Kidney (tissue), 13 donors: ENCODE measurements at regions not wholly inside any gene's neighbourhood (a gene's known extent, or its start where the extent isn't known, plus 50 kb on each side); places are given as distances from the start of the nearest gene placed in this dataset.
"Not testable (repeated sequence)": the region's sequence is repeated elsewhere in the genome, so short reads cannot be mapped to it uniquely, and the experiment has no call there.

Experiments used
- DNase-seq, 5 donors: peaks; one replicate each; pipeline ENCODE4 v3.0.0-alpha.2; 2013 to 2020
- FAIRE-seq: peaks from 2 replicates; lab custom pipeline; 2012; peaks lifted over from hg19 to GRCh38; lab: Jason Lieb, UNC
- H3K27ac ChIP-seq, 2 donors: one replicate each; pipeline ENCODE4 v1.7.0; 2013; ENCODE audit warnings: low read depth in 2 of 2, low read length in 2 of 2, inconsistent platforms in 1 of 2
- H3K27me3 ChIP-seq: one replicate; pipeline ENCODE4 v1.7.1; 2013; ENCODE audit warnings: low read length, inconsistent platforms; ENCODE audit not compliant: control insufficient read depth, insufficient read depth
- H3K36me3 ChIP-seq, 3 donors: one replicate each; pipeline versions ENCODE4 v1.7.0 to v1.7.1; 2013; ENCODE audit warnings: low read length in 3 of 3, control low read depth in 1 of 3, inconsistent platforms in 1 of 3; ENCODE audit not compliant: insufficient read depth in 3 of 3, control insufficient read depth in 2 of 3
- H3K4me1 ChIP-seq, 3 donors: one replicate each; pipeline versions ENCODE4 v1.7.0 to v1.7.1; 2013; ENCODE audit warnings: low read length in 3 of 3, inconsistent platforms in 1 of 3, low read depth in 1 of 3; ENCODE audit not compliant: control insufficient read depth in 2 of 3, insufficient read depth in 2 of 3
- H3K4me3 ChIP-seq, 3 donors: one replicate each; pipeline versions ENCODE4 v1.7.0 to v1.8.1; 2013; ENCODE audit warnings: low read length in 3 of 3, control low read depth in 1 of 3, inconsistent platforms in 1 of 3
- H3K9ac ChIP-seq, 3 donors: one replicate each; pipeline versions ENCODE4 v1.7.0 to v1.7.1; 2013; ENCODE audit warnings: low read length in 3 of 3, control low read depth in 1 of 3, inconsistent platforms in 1 of 3
- H3K9me3 ChIP-seq, 3 donors: one replicate each; pipeline versions ENCODE4 v1.7.0 to v1.7.1; 2013; ENCODE audit warnings: low read length in 3 of 3, control low read depth in 1 of 3, inconsistent platforms in 1 of 3; ENCODE audit not compliant: control insufficient read depth in 2 of 3, insufficient read depth in 1 of 3
- intact Hi-C: fragments of 100-400 bp; cut with DNase I; formaldehyde crosslinking; loops from one replicate; pipeline ENCODE4 v1.11.1; 2022
- TF ChIP-seq, protein P1 (sequence below): IDR thresholded peaks from 3 replicates; pipeline ENCODE4 v1.5.1; 2012; ENCODE audit warnings: mild to moderate bottlenecking, moderate library complexity, borderline replicate concordance; ENCODE audit not compliant: insufficient read depth; ENCODE audit errors: extremely low read depth
- donor health status: control.
- donor health status: control.
- donor health status: control.
- donor health status: control.
- donor health status: control.
- donor health status: DM: yes; HTN: yes; CAD: no.
- donor health status: Normal renal cell carcinoma (clear cell type).

GRCh38 chr4:26060286-26060685 is 146.3 kb downstream of the SMIM20 start:
- no peak for DNase-seq
- Histone ChIP-seq H3K36me3 (no peaks in the 10 kb centered on the region), H3K4me3 (no peak overlapping the region), H3K4me1 (no peaks in the 10 kb centered on the region), H3K9ac (no peak overlapping the region), H3K27ac (no peak overlapping the region), H3K9me3 (no peaks in the 10 kb centered on the region), H3K27me3 (no peaks in the 10 kb centered on the region)
- no peak for FAIRE-seq
- intact Hi-C loops, result no loop called here
- TF ChIP-seq, protein P1, sequence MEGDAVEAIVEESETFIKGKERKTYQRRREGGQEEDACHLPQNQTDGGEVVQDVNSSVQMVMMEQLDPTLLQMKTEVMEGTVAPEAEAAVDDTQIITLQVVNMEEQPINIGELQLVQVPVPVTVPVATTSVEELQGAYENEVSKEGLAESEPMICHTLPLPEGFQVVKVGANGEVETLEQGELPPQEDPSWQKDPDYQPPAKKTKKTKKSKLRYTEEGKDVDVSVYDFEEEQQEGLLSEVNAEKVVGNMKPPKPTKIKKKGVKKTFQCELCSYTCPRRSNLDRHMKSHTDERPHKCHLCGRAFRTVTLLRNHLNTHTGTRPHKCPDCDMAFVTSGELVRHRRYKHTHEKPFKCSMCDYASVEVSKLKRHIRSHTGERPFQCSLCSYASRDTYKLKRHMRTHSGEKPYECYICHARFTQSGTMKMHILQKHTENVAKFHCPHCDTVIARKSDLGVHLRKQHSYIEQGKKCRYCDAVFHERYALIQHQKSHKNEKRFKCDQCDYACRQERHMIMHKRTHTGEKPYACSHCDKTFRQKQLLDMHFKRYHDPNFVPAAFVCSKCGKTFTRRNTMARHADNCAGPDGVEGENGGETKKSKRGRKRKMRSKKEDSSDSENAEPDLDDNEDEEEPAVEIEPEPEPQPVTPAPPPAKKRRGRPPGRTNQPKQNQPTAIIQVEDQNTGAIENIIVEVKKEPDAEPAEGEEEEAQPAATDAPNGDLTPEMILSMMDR, result no peak

- intact Hi-C loops, result no loop called here
- no peaks in the 10 kb centered on the region for H3K27me3 ChIP-seq
- H3K27ac ChIP-seq, result no peak overlapping the region
- no peaks in the 10 kb centered on the region for H3K4me1 ChIP-seq
- FAIRE-seq, result no peak
- H3K4me3 ChIP-seq, result no peak overlapping the region
- no peak overlapping the region for H3K9ac ChIP-seq
- H3K36me3 ChIP-seq, result no peaks in the 10 kb centered on the region
- H3K9me3 ChIP-seq, result no peaks in the 10 kb centered on the region
- DNase-seq, result peak in 1 of 5 donors; percentile 27
- TF ChIP-seq, protein P1, result peak; percentile 38
These were observed 147.4 kb downstream of the SMIM20 start for GRCh38 chr4:26061248-26061986.

GRCh38 chr4:26062215-26062614 is 148.2 kb downstream of the SMIM20 start:
- Histone ChIP-seq H3K36me3 (no peaks in the 10 kb centered on the region), H3K27me3 (no peaks in the 10 kb centered on the region), H3K9me3 (no peaks in the 10 kb centered on the region), H3K4me1 (no peaks in the 10 kb centered on the region), H3K9ac (no peak overlapping the region), H3K4me3 (no peak overlapping the region), H3K27ac (no peak overlapping the region)
- DNase-seq, result no peak
- TF ChIP-seq, protein P1, result no peak
- no peak for FAIRE-seq
- intact Hi-C loops, result no loop called here

DNA sequence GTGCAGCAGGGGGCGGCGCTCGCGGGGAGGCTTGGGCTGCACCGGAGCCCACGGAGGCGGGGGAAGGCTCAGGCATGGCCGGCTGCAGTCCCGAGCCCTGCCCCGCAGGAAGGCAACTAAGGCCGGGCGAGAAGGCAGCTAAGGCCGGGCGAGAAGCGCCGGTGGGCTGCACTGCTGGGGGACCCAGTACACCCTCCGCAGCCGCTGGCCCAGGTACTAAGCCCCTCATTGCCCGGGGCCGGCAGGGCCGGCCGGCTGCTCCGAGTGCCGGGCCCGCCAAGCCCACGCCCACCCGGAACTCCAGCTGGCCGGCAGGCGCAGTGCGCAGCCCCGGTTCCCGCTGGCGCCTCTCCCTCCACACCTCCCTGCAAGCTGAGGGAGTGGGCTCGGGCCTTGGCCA is 150.0 kb downstream of the SMIM20 start:
- DNase-seq, result not testable (repeated sequence)

More for the DNA sequence above, 150.0 kb downstream of the SMIM20 start:
- FAIRE-seq, H3K27me3 ChIP-seq, H3K4me1 ChIP-seq, H3K4me3 ChIP-seq, H3K9me3 ChIP-seq, H3K36me3 ChIP-seq, H3K9ac ChIP-seq, H3K27ac ChIP-seq, intact Hi-C loops: not testable (repeated sequence)
